HCT116 (cell line): ENCODE measurements at regions not wholly inside any gene's neighbourhood (a gene's known extent, or its start where the extent isn't known, plus 50 kb on each side); places are given as distances from the start of the nearest gene placed in this dataset.

ENCODE experiments used
- ATAC-seq: fragments of 200-7000 bp; cut with Tn5 transposase; 2 replicates; pipeline ENCODE4 v1.9.1; 2020; ENCODE audit warnings: mild to moderate bottlenecking, moderate library complexity
- BruUV-seq: library from RNA; stranded (reverse); fragments of 400-500 nt; replicated peaks from 2 replicates; lab custom pipeline; 2021; lab: Mats Ljungman, UMichigan
- CTCF ChIA-PET: fragments of 300-600 bp; sonication (Branson Sonifier 250); formaldehyde crosslinking; loops from one replicate; lab custom pipeline; 2021; ENCODE audit warnings: antibody characterized with exemption; lab: Charles Lee
- POLR2A ChIA-PET: fragments of 300-600, 350-600 bp; sonication (Branson Sonifier 250); formaldehyde crosslinking; loops from one replicate; lab custom pipeline; 2021; ENCODE audit warnings: antibody characterized with exemption; lab: Charles Lee
- RAD21 ChIA-PET, 2 experiments: fragments of 300-600 bp; sonication (Branson Sonifier 250); formaldehyde crosslinking; loops; one replicate each; lab custom pipeline; 2023; ENCODE audit warnings: low total read pairs in 2 of 2; ENCODE audit not compliant: uncharacterized antibody in 2 of 2, unreplicated experiment in 2 of 2, low non-redundant PET in 1 of 2; lab: Charles Lee
- DNase-seq: peaks from one replicate; pipeline ENCODE4 v3.0.0-alpha.2; 2010; ENCODE audit warnings: low read depth, low spot score
- H2AFZ ChIP-seq: fragments of 200-600 bp; shearing (Covaris generic), sonication (generic); 2 replicates; pipeline ENCODE4 v1.6.1; 2017; ENCODE audit warnings: low read depth, mixed run types, mixed read lengths, antibody characterized with exemption, low read length; ENCODE audit not compliant: poor library complexity, severe bottlenecking
- H3K27ac ChIP-seq: 2 replicates; pipeline ENCODE4 v1.5.1; 2012; ENCODE audit warnings: low read depth, low read length
- H3K27me3 ChIP-seq: fragments of 200-600 bp; sonication (generic); 2 replicates; pipeline ENCODE4 v1.6.1; 2016; ENCODE audit warnings: mixed run types, low read length, mixed read lengths; ENCODE audit not compliant: insufficient read depth
- H3K36me3 ChIP-seq, 2 experiments: fragments of 200-500 bp in 1 of 2; fragments of 200-600 bp in 1 of 2; sonication (Bioruptor generic) in 1 of 2; sonication (generic) in 1 of 2; 2 replicates each; pipeline versions ENCODE4 v1.5.1 to v1.6.1; 2014 to 2016; ENCODE audit warnings: low read length in 2 of 2, inconsistent platforms in 1 of 2, mixed read lengths in 1 of 2, mixed run types in 1 of 2; ENCODE audit not compliant: insufficient read depth in 2 of 2, control insufficient read depth in 1 of 2
- H3K4me1 ChIP-seq, 2 experiments: fragments of 200-600 bp in 1 of 2; sonication (generic) in 1 of 2; 2 replicates each; pipeline versions ENCODE4 v1.5.1 to v1.6.1; 2012 to 2017; ENCODE audit warnings: low read length in 2 of 2, inconsistent platforms in 1 of 2, mild to moderate bottlenecking in 1 of 2, mixed read lengths in 1 of 2, mixed run types in 1 of 2, moderate library complexity in 1 of 2; ENCODE audit not compliant: insufficient read depth in 2 of 2, control insufficient read depth in 1 of 2
- H3K4me2 ChIP-seq: fragments of 200-600 bp; sonication (generic); 2 replicates; pipeline ENCODE4 v1.6.1; 2017; ENCODE audit warnings: mixed run types, low read length, mixed read lengths
- H3K4me3 ChIP-seq, 2 experiments: fragments of 200-600 bp in 1 of 2; sonication (generic) in 1 of 2; replicated peaks in 1 of 2; 2 replicates each; pipeline ENCODE4 v1.5.1; 2011 to 2016; ENCODE audit warnings: low read length in 2 of 2, control low read depth in 1 of 2, low read depth in 1 of 2, mild to moderate bottlenecking in 1 of 2, mixed read lengths in 1 of 2, mixed run types in 1 of 2
- H3K79me2 ChIP-seq: fragments of 200-600 bp; sonication (generic); 2 replicates; pipeline ENCODE4 v1.6.1; 2017; ENCODE audit warnings: mild to moderate bottlenecking, mixed run types, low read length, moderate library complexity, mixed read lengths; ENCODE audit not compliant: insufficient read depth
- H3K9ac ChIP-seq: fragments of 200-600 bp; sonication (generic); 2 replicates; pipeline ENCODE4 v1.6.1; 2016; ENCODE audit warnings: low read length, mixed read lengths
- H3K9me2 ChIP-seq: fragments of 200-600 bp; sonication (generic), shearing (Covaris generic); 2 replicates; pipeline ENCODE4 v1.6.1; 2017; ENCODE audit warnings: mixed run types, mild to moderate bottlenecking, moderate library complexity; ENCODE audit not compliant: insufficient read depth
- H3K9me3 ChIP-seq, 2 experiments: fragments of 200-500 bp in 1 of 2; fragments of 200-600 bp in 1 of 2; sonication (Bioruptor generic) in 1 of 2; sonication (generic) in 1 of 2; 2 replicates each; pipeline ENCODE4 v1.6.1; 2014 to 2017; ENCODE audit warnings: low read length in 2 of 2, mixed read lengths in 2 of 2, inconsistent platforms in 1 of 2, low read depth in 1 of 2, mild to moderate bottlenecking in 1 of 2, mixed run types in 1 of 2, moderate library complexity in 1 of 2; ENCODE audit not compliant: control insufficient read depth in 1 of 2, insufficient read depth in 1 of 2
- H4K20me1 ChIP-seq: fragments of 200-600 bp; sonication (generic), shearing (Covaris generic); 2 replicates; pipeline ENCODE4 v1.6.1; 2017; ENCODE audit warnings: mixed run types, mild to moderate bottlenecking, moderate library complexity; ENCODE audit not compliant: insufficient read depth
- CEBPB ChIP-seq: IDR thresholded peaks from 2 replicates; pipeline ENCODE4 v1.6.1; 2012; ENCODE audit warnings: low read depth
- EGR1 ChIP-seq: IDR thresholded peaks from 2 replicates; pipeline ENCODE4 v1.6.1; 2012; ENCODE audit warnings: low read depth
- EZH2 ChIP-seq: fragments of 200-600 bp; sonication (generic); IDR thresholded peaks from 2 replicates; pipeline ENCODE4 v1.6.1; 2017; ENCODE audit warnings: antibody characterized with exemption, mixed run types
- EZH2phosphoT487 ChIP-seq: fragments of 200-600 bp; IDR thresholded peaks from 2 replicates; pipeline ENCODE4 v1.6.1; 2018; ENCODE audit warnings: antibody characterized with exemption, borderline replicate concordance
- POLR2A ChIP-seq: IDR thresholded peaks from 2 replicates; pipeline ENCODE4 v1.7.0; 2011; ENCODE audit warnings: borderline replicate concordance; ENCODE audit not compliant: insufficient read depth, insufficient read length; ENCODE audit errors: extremely low read depth
- REST ChIP-seq: IDR thresholded peaks from 2 replicates; pipeline ENCODE4 v1.6.1; 2012; ENCODE audit warnings: low read depth
- SIN3A ChIP-seq: IDR thresholded peaks from 2 replicates; pipeline ENCODE4 v1.6.1; 2012; ENCODE audit warnings: low read depth
- SRF ChIP-seq: IDR thresholded peaks from 2 replicates; pipeline ENCODE4 v1.6.1; 2012; ENCODE audit warnings: low read depth
- ZBTB33 ChIP-seq: IDR thresholded peaks from 2 replicates; pipeline ENCODE4 v1.6.1; 2011; ENCODE audit warnings: mild to moderate bottlenecking, low read length, moderate library complexity; ENCODE audit not compliant: insufficient replicate concordance; ENCODE audit errors: extremely low read depth
- ZFX ChIP-seq: fragments of 450-650 bp; IDR thresholded peaks from 2 replicates; pipeline ENCODE4 v1.6.1; 2017
- intact Hi-C: fragments of 100-400 bp; cut with micrococcal nuclease; formaldehyde crosslinking; loops from 2 replicates; pipeline ENCODE4 v1.10.0; 2022
- TF ChIP-seq, protein P1 (sequence below): IDR thresholded peaks from 2 replicates; pipeline ENCODE4 v1.6.1; 2012

GRCh38 chr3:67920969-67921368, 266.6 kb upstream of the SUCLG2 start:
- DNase-seq (no peak), ATAC-seq (no peak)
- CTCF ChIA-PET = no interaction called here
- Histone ChIP-seq H2AFZ (no peak overlapping the region), H4K20me1 (no peaks in the 10 kb centered on the region), H3K79me2 (no peaks in the 10 kb centered on the region), H3K36me3 (no peaks in the 10 kb centered on the region), H3K27ac (no peak overlapping the region), H3K9me3 (no peaks in the 10 kb centered on the region), H3K4me1 (no peaks in the 10 kb centered on the region), H3K27me3 (no peaks in the 10 kb centered on the region), H3K4me2 (no peak overlapping the region), H3K4me3 (no peak overlapping the region), H3K9me2 (no peaks in the 10 kb centered on the region), H3K9ac (no peak overlapping the region)
- no TSS peak for BruUV-seq
- RAD21 ChIA-PET = no interaction called here
- intact Hi-C loops = no loop called here
- TF ChIP-seq POLR2A = no peak
- TF ChIP-seq, protein P1, sequence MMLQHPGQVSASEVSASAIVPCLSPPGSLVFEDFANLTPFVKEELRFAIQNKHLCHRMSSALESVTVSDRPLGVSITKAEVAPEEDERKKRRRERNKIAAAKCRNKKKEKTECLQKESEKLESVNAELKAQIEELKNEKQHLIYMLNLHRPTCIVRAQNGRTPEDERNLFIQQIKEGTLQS = no peak
- TF ChIP-seq SIN3A = no peak
- no peak for TF ChIP-seq EZH2
- TF ChIP-seq EZH2phosphoT487 = no peak
- TF ChIP-seq ZFX = no peak
- no peak for TF ChIP-seq REST
- no peak for TF ChIP-seq EGR1
- TF ChIP-seq CEBPB = no peak
- TF ChIP-seq ZBTB33 = no peak
- TF ChIP-seq SRF = no peak
- POLR2A ChIA-PET = no interaction called here
